ENCODE measurements at regions not wholly inside any gene's neighbourhood (a gene's known extent, or its start where the extent isn't known, plus 50 kb on each side); places are given as distances from the start of the nearest gene placed in this dataset.

GRCh38 chr13:39132286-39133230 is 94.3 kb downstream of the NHLRC3 start:
- no peaks in the 10 kb centered on the region for H3F3A ChIP-seq (ENCODE audit: insufficient read depth)
- H3K27ac ChIP-seq (ENCODE audit: low read depth, low read length): no peak overlapping the region
- H3K27me3 ChIP-seq (ENCODE audit: low read length): no peaks in the 10 kb centered on the region
- TF ChIP-seq EZH2phosphoT487 (conservative IDR thresholded peaks at IDR 0.05; ENCODE audit: low read length): no peak
- TF ChIP-seq, protein P1, sequence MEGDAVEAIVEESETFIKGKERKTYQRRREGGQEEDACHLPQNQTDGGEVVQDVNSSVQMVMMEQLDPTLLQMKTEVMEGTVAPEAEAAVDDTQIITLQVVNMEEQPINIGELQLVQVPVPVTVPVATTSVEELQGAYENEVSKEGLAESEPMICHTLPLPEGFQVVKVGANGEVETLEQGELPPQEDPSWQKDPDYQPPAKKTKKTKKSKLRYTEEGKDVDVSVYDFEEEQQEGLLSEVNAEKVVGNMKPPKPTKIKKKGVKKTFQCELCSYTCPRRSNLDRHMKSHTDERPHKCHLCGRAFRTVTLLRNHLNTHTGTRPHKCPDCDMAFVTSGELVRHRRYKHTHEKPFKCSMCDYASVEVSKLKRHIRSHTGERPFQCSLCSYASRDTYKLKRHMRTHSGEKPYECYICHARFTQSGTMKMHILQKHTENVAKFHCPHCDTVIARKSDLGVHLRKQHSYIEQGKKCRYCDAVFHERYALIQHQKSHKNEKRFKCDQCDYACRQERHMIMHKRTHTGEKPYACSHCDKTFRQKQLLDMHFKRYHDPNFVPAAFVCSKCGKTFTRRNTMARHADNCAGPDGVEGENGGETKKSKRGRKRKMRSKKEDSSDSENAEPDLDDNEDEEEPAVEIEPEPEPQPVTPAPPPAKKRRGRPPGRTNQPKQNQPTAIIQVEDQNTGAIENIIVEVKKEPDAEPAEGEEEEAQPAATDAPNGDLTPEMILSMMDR (IDR thresholded peaks at IDR 0.05; ENCODE audit: insufficient read depth, low read length, poor library complexity, severe bottlenecking): no peak
- no peak overlapping the region for H3K4me2 ChIP-seq (ENCODE audit: low read depth, low read length, poor library complexity, severe bottlenecking)
- H3K9me2 ChIP-seq (replicated peaks; ENCODE audit: insufficient read depth, low read length): no peaks in the 10 kb centered on the region
- no peaks in the 10 kb centered on the region for H3K36me3 ChIP-seq (ENCODE audit: low read length)
- H3K79me2 ChIP-seq (ENCODE audit: insufficient read depth, low read length): no peaks in the 10 kb centered on the region
- H3K9me3 ChIP-seq (ENCODE audit: insufficient read depth, low read length): no peaks in the 10 kb centered on the region
- no peaks in the 10 kb centered on the region for H4K20me1 ChIP-seq (ENCODE audit: low read depth, low read length)
- H3K9ac ChIP-seq (ENCODE audit: low read length): no peak overlapping the region
- no peak overlapping the region for H2AFZ ChIP-seq (ENCODE audit: low read depth, low read length, severe bottlenecking)
- no peak overlapping the region for H3K4me3 ChIP-seq (ENCODE audit: insufficient read depth, low read length, poor library complexity, severe bottlenecking)

DNA sequence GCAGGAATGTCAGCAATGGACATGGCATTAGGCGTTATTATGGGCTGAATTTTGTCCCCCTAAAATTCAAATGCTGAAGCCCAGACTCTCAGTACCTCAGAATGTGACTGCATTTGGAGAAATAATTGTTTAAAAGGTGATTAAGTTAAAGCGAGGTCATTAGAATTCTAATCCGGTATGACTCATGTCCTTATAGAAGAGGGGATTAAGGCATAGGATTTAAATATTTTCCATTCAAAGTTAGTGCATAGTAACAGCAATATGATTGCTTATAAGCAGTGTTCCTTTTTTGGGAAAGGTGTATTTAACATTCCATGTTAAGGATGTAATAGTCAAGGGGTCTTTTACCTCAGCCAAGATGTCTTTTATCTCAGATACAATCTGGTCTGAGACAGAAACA is 95.5 kb downstream of the NHLRC3 start:
- Histone ChIP-seq H3F3A (ENCODE audit: insufficient read depth) (no peaks in the 10 kb centered on the region), H3K9ac (ENCODE audit: low read length) (no peak overlapping the region), H3K4me2 (ENCODE audit: low read depth, low read length, poor library complexity, severe bottlenecking) (no peak overlapping the region), H3K9me2 (replicated peaks; ENCODE audit: insufficient read depth, low read length) (no peaks in the 10 kb centered on the region), H4K20me1 (ENCODE audit: low read depth, low read length) (no peaks in the 10 kb centered on the region), H3K9me3 (ENCODE audit: insufficient read depth, low read length) (no peaks in the 10 kb centered on the region), H3K4me3 (ENCODE audit: insufficient read depth, low read length, poor library complexity, severe bottlenecking) (no peak overlapping the region), H3K79me2 (ENCODE audit: insufficient read depth, low read length) (no peaks in the 10 kb centered on the region), H3K36me3 (ENCODE audit: low read length) (no peaks in the 10 kb centered on the region), H3K27me3 (ENCODE audit: low read length) (no peaks in the 10 kb centered on the region), H2AFZ (ENCODE audit: low read depth, low read length, severe bottlenecking) (no peak overlapping the region), H3K27ac (ENCODE audit: low read depth, low read length) (no peak overlapping the region)
- TF ChIP-seq EZH2phosphoT487 (conservative IDR thresholded peaks at IDR 0.05; ENCODE audit: low read length): no peak
- TF ChIP-seq, protein P1 (IDR thresholded peaks at IDR 0.05; ENCODE audit: insufficient read depth, low read length, poor library complexity, severe bottlenecking): no peak

DNA sequence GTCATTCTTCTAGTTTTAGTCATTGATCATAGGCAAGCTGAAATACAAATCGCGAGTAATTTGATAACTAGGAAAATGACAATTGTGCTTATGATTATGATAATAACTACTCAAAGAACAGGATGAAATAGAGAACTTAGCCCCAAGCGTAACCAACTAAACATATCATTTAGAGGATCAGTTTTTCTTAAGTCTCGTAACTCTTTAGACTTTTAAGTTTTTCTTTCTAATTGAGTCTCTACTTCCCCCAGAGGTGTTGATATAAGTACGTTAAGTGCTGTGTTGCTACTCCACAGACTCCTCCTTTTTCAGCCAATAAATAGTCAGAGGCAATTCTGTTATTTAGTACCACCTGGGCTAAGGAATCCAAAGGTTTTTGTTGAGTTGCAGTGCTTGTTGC is 96.3 kb downstream of the NHLRC3 start:
- no peaks in the 10 kb centered on the region for H4K20me1 ChIP-seq (ENCODE audit: low read depth, low read length)
- H3K9me2 ChIP-seq (replicated peaks; ENCODE audit: insufficient read depth, low read length): no peaks in the 10 kb centered on the region
- H3K27ac ChIP-seq (ENCODE audit: low read depth, low read length): no peak overlapping the region
- no peaks in the 10 kb centered on the region for H3K36me3 ChIP-seq (ENCODE audit: low read length)
- H3K9ac ChIP-seq (ENCODE audit: low read length): no peak overlapping the region
- no peak overlapping the region for H3K4me2 ChIP-seq (ENCODE audit: low read depth, low read length, poor library complexity, severe bottlenecking)
- H3K27me3 ChIP-seq (ENCODE audit: low read length): no peaks in the 10 kb centered on the region
- H2AFZ ChIP-seq (ENCODE audit: low read depth, low read length, severe bottlenecking): no peak overlapping the region
- H3K9me3 ChIP-seq (ENCODE audit: insufficient read depth, low read length): no peaks in the 10 kb centered on the region
- H3K4me3 ChIP-seq (ENCODE audit: insufficient read depth, low read length, poor library complexity, severe bottlenecking): no peak overlapping the region
- no peaks in the 10 kb centered on the region for H3K79me2 ChIP-seq (ENCODE audit: insufficient read depth, low read length)
- no peaks in the 10 kb centered on the region for H3F3A ChIP-seq (ENCODE audit: insufficient read depth)
- no peak for TF ChIP-seq EZH2phosphoT487 (conservative IDR thresholded peaks at IDR 0.05; ENCODE audit: low read length)
- TF ChIP-seq, protein P1 (IDR thresholded peaks at IDR 0.05; ENCODE audit: insufficient read depth, low read length, poor library complexity, severe bottlenecking): no peak

Measured in SU-DHL-6 (cell line).